Caco-2 (cell line): ENCODE measurements at regions not wholly inside any gene's neighbourhood (a gene's known extent, or its start where the extent isn't known, plus 50 kb on each side); places are given as distances from the start of the nearest gene placed in this dataset.

Experiments
- BruUV-seq: library from RNA; stranded (reverse); fragments of 400-500 nt; replicated peaks from 2 replicates; lab custom pipeline; 2021; lab: Mats Ljungman, UMichigan
- CTCF ChIA-PET: fragments of 300-600 bp; sonication (Branson Sonifier 250); formaldehyde crosslinking; loops from one replicate; lab custom pipeline; 2022; ENCODE audit warnings: antibody characterized with exemption; lab: Charles Lee
- POLR2A ChIA-PET: fragments of 300-600 bp; sonication (Branson Sonifier 250); formaldehyde crosslinking; loops from one replicate; lab custom pipeline; 2022; ENCODE audit warnings: antibody characterized with exemption; lab: Charles Lee
- DNase-seq, 2 experiments: peaks; one replicate each; pipeline versions ENCODE4 v3.0.0 to v3.0.0-alpha.2; 2020 to 2022
- H3K27me3 ChIP-seq: replicated peaks from 2 replicates; pipeline ENCODE4 v1.6.0; 2011; ENCODE audit warnings: low read length; ENCODE audit not compliant: control insufficient read depth, insufficient read depth
- H3K36me3 ChIP-seq: 2 replicates; pipeline ENCODE4 v1.5.1; 2011; ENCODE audit warnings: low read length; ENCODE audit not compliant: control insufficient read depth, insufficient read depth
- H3K4me1 ChIP-seq: fragments of 250-450 bp; sonication (Bioruptor Pico); 2 replicates; pipeline ENCODE4 v1.5.1; 2020; ENCODE audit warnings: mild to moderate bottlenecking
- H3K4me3 ChIP-seq: 2 replicates; pipeline ENCODE4 v1.5.1; 2011; ENCODE audit warnings: low read depth, mild to moderate bottlenecking, control low read depth, low read length
- H3K9me3 ChIP-seq: fragments of 250-450 bp; sonication (Bioruptor Pico); 2 replicates; pipeline ENCODE4 v1.5.1; 2020; ENCODE audit warnings: mild to moderate bottlenecking, moderate library complexity
- H3K27ac Mint-ChIP-seq: one replicate; pipeline ENCODE4 v1.8.0; 2022; ENCODE audit warnings: mixed read lengths; ENCODE audit not compliant: unreplicated experiment
- H3K27me3 Mint-ChIP-seq: one replicate; pipeline ENCODE4 v1.8.0; 2022; ENCODE audit warnings: mixed read lengths; ENCODE audit not compliant: insufficient read depth, unreplicated experiment
- H3K36me3 Mint-ChIP-seq: one replicate; pipeline ENCODE4 v1.8.0; 2022; ENCODE audit warnings: mild to moderate bottlenecking, mixed read lengths; ENCODE audit not compliant: insufficient read depth, unreplicated experiment
- H3K4me1 Mint-ChIP-seq: one replicate; pipeline ENCODE4 v1.8.0; 2022; ENCODE audit warnings: low read depth, mixed read lengths; ENCODE audit not compliant: unreplicated experiment
- H3K4me3 Mint-ChIP-seq: one replicate; pipeline ENCODE4 v1.8.0; 2022; ENCODE audit warnings: mild to moderate bottlenecking, moderate library complexity, mixed read lengths; ENCODE audit not compliant: unreplicated experiment
- H3K9me3 Mint-ChIP-seq: one replicate; pipeline ENCODE4 v1.8.0; 2022; ENCODE audit warnings: mixed read lengths; ENCODE audit not compliant: unreplicated experiment
- CTCF ChIP-seq, 2 experiments: fragments of 200-600 bp in 1 of 2; IDR thresholded peaks; 1 replicate in 1 of 2; 2 replicates in 1 of 2; pipeline versions ENCODE4 v1.5.1 to v1.8.0; 2011 to 2022; ENCODE audit warnings: antibody characterized with exemption in 1 of 2, control low read depth in 1 of 2, inconsistent platforms in 1 of 2, low read depth in 1 of 2, low read length in 1 of 2, mild to moderate bottlenecking in 1 of 2, moderate library complexity in 1 of 2; ENCODE audit not compliant: insufficient read depth in 1 of 2, severe bottlenecking in 1 of 2, unreplicated experiment in 1 of 2
- intact Hi-C: fragments of 100-400 bp; cut with micrococcal nuclease; formaldehyde crosslinking; loops from one replicate; pipeline ENCODE4 v1.10.0; 2022; ENCODE audit not compliant: unreplicated experiment

- H3K27me3 Mint-ChIP-seq, result peaks cover 12% of the 10 kb centered on the region
- no TSS peak for BruUV-seq
- Histone ChIP-seq H3K27me3 (no peaks in the 10 kb centered on the region), H3K4me1 (no peaks in the 10 kb centered on the region), H3K36me3 (no peaks in the 10 kb centered on the region), H3K9me3 (no peaks in the 10 kb centered on the region), H3K4me3 (no peak overlapping the region)
- ChIA-PET POLR2A (no interaction called here), CTCF (no interaction called here)
- no peak overlapping the region for H3K4me3 Mint-ChIP-seq
- H3K36me3 Mint-ChIP-seq, result no peaks in the 10 kb centered on the region
- TF ChIP-seq CTCF (IDR thresholded peaks at IDR 0.05; ENCODE audit: insufficient read depth in 1 of 2, low read depth in 1 of 2, low read length in 1 of 2, severe bottlenecking in 1 of 2, unreplicated experiment in 1 of 2), result no peak
- no peak overlapping the region for H3K27ac Mint-ChIP-seq
- no peak for DNase-seq
- no peaks in the 10 kb centered on the region for H3K9me3 Mint-ChIP-seq
- H3K4me1 Mint-ChIP-seq, result no peaks in the 10 kb centered on the region
- intact Hi-C loops, result no loop called here
Measured at GRCh38 chr9:115629879-115630840, 512.2 kb upstream of the TNC start.

- Histone ChIP-seq H3K4me3 (no peak overlapping the region), H3K27me3 (no peaks in the 10 kb centered on the region; the same call in 1 of the 2 replicates), H3K4me1 (no peaks in the 10 kb centered on the region), H3K36me3 (no peaks in the 10 kb centered on the region), H3K9me3 (no peaks in the 10 kb centered on the region)
- H3K27me3 Mint-ChIP-seq, result peaks cover 19% of the 10 kb centered on the region
- no peak for DNase-seq
- no peak overlapping the region for H3K4me3 Mint-ChIP-seq
- no peaks in the 10 kb centered on the region for H3K36me3 Mint-ChIP-seq
- POLR2A ChIA-PET, result no interaction called here
- CTCF ChIA-PET, result no interaction called here
- H3K9me3 Mint-ChIP-seq, result no peaks in the 10 kb centered on the region
- intact Hi-C loops, result no loop called here
- H3K27ac Mint-ChIP-seq, result no peak overlapping the region
- TF ChIP-seq CTCF (IDR thresholded peaks at IDR 0.05; ENCODE audit: insufficient read depth in 1 of 2, low read depth in 1 of 2, low read length in 1 of 2, severe bottlenecking in 1 of 2, unreplicated experiment in 1 of 2), result no peak
- H3K4me1 Mint-ChIP-seq, result no peaks in the 10 kb centered on the region
- BruUV-seq, result no TSS peak
Measured at GRCh38 chr9:115632391-115632790, 514.4 kb upstream of the TNC start.

- Mint-ChIP-seq H3K27me3 (peaks cover 19% of the 10 kb centered on the region), H3K4me3 (no peak overlapping the region), H3K36me3 (no peaks in the 10 kb centered on the region), H3K9me3 (no peaks in the 10 kb centered on the region), H3K4me1 (no peaks in the 10 kb centered on the region), H3K27ac (no peak overlapping the region)
- DNase-seq, result no peak
- Histone ChIP-seq H3K27me3 (no peaks in the 10 kb centered on the region; the same call in 1 of the 2 replicates), H3K4me1 (no peaks in the 10 kb centered on the region), H3K36me3 (no peaks in the 10 kb centered on the region), H3K9me3 (no peaks in the 10 kb centered on the region), H3K4me3 (no peak overlapping the region)
- TF ChIP-seq CTCF (IDR thresholded peaks at IDR 0.05; ENCODE audit: insufficient read depth in 1 of 2, low read depth in 1 of 2, low read length in 1 of 2, severe bottlenecking in 1 of 2, unreplicated experiment in 1 of 2), result no peak
- no TSS peak for BruUV-seq
- intact Hi-C loops, result no loop called here
- ChIA-PET CTCF (no interaction called here), POLR2A (no interaction called here)
Measured at GRCh38 chr9:115633104-115633503, 515.1 kb upstream of the TNC start.
